Cortex of kidney (tissue), 1 donor: ENCODE measurements at regions not wholly inside any gene's neighbourhood (a gene's known extent, or its start where the extent isn't known, plus 50 kb on each side); places are given as distances from the start of the nearest gene placed in this dataset.

Experiments used
- DNase-seq: peaks from one replicate; lab custom pipeline; 2025; lab: John Stamatoyannopoulos, UW

- no peak for DNase-seq
Observed at GRCh38 chrX:131703646-131704045, 159.8 kb downstream of the OR13H1 start.

GRCh38 chrX:131704136-131704695 lies 160.3 kb downstream of the OR13H1 start:
- no peak for DNase-seq

- DNase-seq, result no peak
Observed at GRCh38 chrX:131709553-131709952, 165.7 kb downstream of the OR13H1 start.

DNA sequence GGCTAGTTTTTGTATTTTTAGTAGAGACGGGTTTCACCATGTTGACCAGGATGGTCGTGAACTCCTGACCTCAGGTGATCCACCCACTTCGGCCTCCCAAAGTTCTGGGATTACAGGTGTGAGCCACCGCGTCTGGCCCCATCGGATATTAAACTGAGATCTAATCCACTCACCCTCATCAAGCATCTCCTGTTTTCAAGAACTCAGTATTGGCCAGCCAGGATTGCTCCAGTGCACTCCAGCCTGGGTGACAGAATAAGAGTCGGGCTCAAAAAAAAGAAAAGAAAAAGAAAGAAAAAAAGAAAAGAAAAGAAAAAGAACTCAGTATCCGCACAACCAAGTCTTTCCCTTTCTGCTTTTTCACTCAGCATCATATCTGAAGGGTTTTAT lies 167.6 kb downstream of the OR13H1 start:
- DNase-seq, result no peak

GRCh38 chrX:131723646-131724045 lies 179.8 kb downstream of the OR13H1 start:
- DNase-seq, result no peak

DNA sequence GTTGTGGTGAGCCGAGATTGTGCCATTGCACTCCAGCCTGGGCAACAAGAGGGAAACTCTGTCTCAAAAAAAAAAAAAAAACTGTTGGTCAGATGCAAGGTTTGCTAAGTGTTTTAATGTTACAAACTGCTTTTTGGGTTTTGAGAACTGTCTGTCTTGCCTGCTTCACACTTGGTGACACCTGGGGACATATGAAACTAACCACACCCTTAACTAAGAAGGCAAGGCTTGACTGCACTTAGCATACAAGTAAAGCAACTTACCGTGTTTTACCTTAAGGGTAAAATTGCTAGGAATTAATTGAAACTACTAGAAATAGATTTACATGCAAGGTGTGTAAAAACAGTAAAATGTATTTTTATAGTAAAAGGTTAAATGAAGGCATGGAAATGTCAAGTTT lies 180.4 kb downstream of the OR13H1 start:
- no peak for DNase-seq

- no peak for DNase-seq
Observed at GRCh38 chrX:131725001-131725654, 181.3 kb downstream of the OR13H1 start.

- DNase-seq, result no peak
Observed at GRCh38 chrX:131727778-131728177, 183.9 kb downstream of the OR13H1 start.

- no peak for DNase-seq
Observed at GRCh38 chrX:131728295-131729145, 184.6 kb downstream of the OR13H1 start.

DNA sequence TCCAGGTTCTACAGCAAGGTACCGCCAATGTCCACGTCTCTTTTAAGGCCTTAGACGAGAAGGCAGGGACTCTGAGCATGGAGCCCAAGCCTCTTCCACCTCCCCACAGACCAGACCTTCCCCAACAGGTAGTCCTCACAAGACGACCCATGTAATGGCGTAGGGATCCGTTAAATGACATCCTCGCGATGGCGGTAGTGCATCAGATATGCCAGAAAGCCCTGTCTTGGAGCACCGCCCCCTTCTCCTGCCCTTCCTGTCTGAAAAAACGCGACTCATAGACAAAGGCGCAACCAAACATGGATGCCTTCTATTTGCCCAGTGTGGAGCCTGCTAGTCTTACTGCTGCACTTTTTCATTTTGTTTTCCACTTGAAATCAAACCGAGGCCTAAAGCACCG lies 185.4 kb downstream of the OR13H1 start:
- DNase-seq, result no peak

DNA sequence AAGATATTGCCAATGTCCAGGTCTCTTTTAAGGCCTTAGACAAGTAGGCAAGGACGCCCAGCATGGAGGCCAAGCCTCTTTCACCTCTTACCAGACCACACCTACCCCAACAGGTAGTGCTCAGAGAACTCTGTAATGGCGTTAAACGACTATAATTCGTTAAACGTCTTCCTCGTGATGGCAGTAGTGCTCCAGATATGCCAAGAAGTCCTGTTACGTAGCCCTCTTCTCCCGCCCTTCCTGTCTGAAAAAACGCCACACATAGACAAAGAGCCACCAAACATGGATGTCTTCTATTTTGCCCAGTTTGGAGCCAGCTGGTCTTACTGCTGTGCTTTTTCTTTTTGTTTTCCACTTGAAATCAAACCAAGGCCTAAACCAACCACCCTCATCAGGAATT lies 190.7 kb downstream of the OR13H1 start:
- no peak for DNase-seq

DNA sequence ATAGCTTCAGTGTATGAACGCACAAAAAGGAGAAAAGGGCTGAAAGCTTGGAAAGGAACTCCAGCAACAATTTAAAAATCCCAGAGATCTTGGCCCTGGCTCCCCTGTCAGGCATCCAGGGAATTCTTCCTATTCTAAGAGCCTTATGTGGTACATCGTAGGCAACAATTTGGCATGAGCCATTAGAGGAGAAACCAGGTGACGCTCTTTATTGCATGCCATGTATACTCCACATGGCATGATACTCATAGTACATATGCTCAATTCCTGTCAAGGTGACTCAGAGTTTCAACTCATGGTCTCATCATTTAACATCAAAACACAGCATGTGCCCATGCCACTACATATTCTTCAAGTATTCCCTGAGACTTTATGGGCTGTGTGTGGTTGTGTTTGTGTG lies 191.3 kb downstream of the OR13H1 start:
- DNase-seq, result no peak

- DNase-seq, result no peak
Observed at GRCh38 chrX:131739823-131740222, 195.9 kb downstream of the OR13H1 start.

- DNase-seq, result no peak
Observed at GRCh38 chrX:131741103-131741581, 197.3 kb downstream of the OR13H1 start.

DNA sequence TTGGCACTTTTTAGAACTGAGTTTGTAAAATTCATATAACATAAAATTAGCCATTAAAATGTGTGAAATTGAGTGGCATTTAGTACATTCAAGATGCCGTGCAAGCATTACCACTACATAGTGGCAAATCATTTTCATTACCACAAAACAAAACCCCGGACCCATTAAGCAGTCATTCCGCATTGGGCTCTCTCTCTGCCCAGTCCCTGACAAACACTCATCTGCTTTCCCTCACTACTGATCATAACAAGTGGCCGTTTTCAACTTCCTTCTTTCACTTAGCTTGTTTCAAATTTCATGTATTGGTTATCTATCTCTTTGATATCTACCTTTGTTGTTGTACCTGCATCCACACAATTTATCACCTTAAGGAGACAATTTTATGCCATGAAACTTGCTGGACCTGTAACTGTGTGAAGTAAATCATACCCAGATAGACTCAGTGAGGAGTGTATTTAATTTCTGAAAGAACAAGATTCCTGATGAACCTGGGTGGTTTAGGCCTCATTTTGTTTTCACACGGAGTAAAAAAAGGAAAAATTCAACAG lies 202.1 kb downstream of the OR13H1 start:
- DNase-seq, result no peak

DNA sequence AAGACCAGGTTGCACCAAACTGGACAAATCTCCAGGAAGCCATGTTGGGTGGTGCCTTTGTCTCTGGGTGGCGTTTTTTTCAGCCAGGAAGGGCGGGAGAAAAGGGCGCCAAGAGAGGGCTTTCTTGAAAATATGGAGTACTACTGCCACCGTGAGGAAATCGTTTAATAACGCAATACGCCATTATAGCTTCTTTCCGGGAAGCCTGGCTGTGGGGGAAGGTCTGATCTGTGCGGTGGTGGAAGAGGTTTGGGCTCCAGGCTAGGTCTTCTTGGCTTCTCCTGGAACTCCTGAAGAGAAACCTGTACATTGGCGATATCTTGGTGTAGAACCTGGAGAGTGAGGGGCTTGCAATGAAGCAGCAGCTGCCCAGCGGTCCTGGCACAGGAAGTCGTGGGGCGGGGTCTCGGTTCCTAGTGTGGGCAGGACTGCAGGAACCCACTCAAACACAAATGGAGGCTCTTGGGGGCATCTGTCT lies 202.7 kb downstream of the OR13H1 start:
- no peak for DNase-seq

GRCh38 chrX:131747173-131747572 lies 203.3 kb downstream of the OR13H1 start:
- no peak for DNase-seq

- no peak for DNase-seq
Observed at GRCh38 chrX:131752493-131753198, 208.8 kb downstream of the OR13H1 start.

DNA sequence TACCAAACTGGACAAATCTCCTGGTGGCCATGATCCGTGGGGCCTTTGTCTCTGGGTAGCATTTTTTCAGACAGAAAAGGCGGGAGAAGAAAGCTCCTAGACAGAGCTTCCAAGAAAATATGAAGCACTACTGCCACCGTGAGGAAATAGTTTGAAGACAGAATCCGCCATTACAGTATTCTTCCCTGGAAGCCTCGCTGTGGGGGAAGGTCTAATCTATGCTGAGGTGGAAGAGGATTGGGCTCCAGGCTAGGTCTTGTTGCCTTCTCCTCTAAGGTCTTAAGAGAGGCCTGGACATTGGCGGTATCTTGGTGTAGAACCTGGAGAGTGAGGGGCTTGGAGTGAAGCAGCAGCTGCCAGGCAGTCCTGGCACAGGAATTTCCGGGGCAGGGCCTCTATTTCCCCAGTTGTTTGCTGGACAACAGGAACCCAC lies 218.9 kb downstream of the OR13H1 start:
- DNase-seq, result no peak

GRCh38 chrX:131763674-131764073 lies 219.8 kb downstream of the OR13H1 start:
- DNase-seq, result no peak

DNA sequence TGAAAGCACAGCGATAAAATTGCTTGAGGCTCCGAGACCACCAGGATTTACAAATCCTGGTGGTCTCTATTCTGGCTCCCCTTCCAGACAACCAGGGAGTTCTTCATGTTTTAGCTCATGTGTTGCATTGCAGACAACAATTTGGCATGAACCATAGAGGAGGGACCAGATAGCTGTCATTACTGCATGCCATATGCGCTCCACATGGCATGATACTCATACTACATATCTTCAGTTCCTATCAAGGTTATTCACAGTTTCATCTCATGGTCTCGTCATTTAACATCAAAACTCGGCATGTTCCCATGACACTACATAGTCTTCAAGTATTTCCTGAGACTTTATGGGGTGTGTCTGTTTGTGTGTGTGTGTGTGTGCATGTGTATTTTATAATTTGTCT lies 220.3 kb downstream of the OR13H1 start:
- DNase-seq, result no peak
